ENCODE measurements at regions not wholly inside any gene's neighbourhood (a gene's known extent, or its start where the extent isn't known, plus 50 kb on each side); places are given as distances from the start of the nearest gene placed in this dataset.
A peak's percentile ranks its signal among the peaks of the same experiment; 100 is the strongest.

DNA sequence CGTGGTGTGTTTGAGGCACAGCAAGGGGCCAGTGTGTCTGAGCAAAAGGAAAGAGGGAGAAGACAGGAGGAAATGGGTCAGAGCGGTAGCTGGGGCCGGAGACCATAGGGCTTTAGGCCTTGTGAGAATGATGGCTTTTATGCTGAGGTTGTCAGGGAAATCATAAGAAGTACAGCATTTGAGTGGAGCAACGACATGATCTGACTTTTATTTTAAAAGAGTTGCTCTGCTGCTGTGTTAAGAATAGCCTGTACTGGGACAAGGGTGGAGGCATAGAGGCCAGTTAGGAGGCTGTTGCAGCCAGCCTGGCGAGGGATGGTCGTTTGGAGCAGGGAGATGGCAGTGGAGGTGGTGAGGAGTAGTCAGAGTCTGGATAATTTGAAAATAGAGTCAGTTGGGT, 174.3 kb downstream of the SNX10 start:
- no peak for DNase-seq (ENCODE audit: low read depth in 1 of 2, low spot score in 1 of 2)
- TF ChIP-seq JUND (IDR thresholded peaks at IDR 0.05; ENCODE audit: low read depth): no peak
- in situ Hi-C loops (cut with HindIII; ENCODE audit: low pct_unique_long_range_greater_than_20kb, low sequenced_read_pairs): no loop called here

DNA sequence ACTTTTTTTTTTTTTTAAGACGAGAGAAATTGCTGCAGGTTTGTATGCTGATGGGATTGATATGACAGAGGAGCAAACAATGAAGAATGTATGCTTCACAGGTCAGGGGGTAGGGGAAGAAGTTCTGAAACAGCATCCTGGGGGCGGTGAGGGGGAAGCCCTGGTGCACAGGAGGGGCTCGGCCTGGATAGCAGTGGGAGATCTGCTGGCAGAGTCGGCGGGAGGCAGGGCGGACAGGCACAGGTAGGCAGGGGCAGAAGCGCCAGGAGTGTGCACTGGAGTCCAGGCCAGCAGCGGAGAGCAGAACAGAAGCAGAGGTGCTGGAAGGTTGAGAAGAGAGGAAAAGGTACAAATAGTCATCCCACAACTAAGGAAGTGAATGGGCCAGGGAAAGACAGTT, 175.4 kb downstream of the SNX10 start:
- no peak for TF ChIP-seq JUND (IDR thresholded peaks at IDR 0.05; ENCODE audit: low read depth)
- in situ Hi-C loops (cut with HindIII; ENCODE audit: low pct_unique_long_range_greater_than_20kb, low sequenced_read_pairs): no loop called here

DNA sequence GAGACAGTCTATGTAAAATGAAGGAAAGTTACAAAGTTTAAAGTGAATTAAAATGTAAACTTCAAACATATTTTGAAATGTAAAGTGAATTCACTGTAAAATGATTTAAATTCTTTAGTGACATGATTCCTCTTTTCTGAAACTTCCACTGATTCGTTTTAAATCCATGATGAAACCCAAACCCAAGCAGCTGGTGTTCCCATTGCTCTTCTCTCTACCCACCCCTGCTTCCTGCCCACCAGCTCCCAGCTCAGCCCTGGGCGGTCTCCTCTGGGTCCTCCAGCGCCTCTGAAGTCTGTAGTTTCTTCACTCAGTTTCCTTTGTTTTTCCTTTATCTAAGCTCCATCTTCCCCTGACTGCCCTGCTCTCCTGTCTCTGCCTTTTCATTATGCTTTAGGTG, 175.9 kb downstream of the SNX10 start:
- in situ Hi-C loops (cut with HindIII; ENCODE audit: low pct_unique_long_range_greater_than_20kb, low sequenced_read_pairs): no loop called here
- TF ChIP-seq JUND (IDR thresholded peaks at IDR 0.05; ENCODE audit: low read depth): no peak
- no peak for DNase-seq (ENCODE audit: low read depth in 1 of 2, low spot score in 1 of 2)

More for the DNA sequence above, 175.4 kb downstream of the SNX10 start:
- peak in 1 of 2 experiments; percentile 66 for DNase-seq (ENCODE audit: low read depth in 1 of 2, low spot score in 1 of 2)

DNA sequence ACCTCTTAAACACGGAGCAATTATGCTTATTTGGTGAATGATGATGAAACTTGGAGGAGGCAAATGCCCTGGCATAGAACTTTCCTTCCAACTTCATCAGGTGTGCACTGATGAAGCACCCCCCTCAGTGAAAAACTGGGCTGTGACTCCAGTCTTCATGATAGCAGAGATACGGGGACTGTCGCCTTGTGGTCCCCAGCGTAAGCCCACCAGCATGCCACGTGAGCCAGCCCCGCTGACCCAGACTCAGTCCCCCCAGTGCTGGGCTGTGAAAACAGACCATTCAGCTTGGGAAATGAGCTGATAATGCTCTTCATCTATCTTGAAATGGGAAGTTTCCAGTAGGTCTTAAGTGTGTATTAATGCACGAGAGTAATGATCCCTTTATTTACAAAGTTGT, 177.0 kb downstream of the SNX10 start:
- in situ Hi-C loops (cut with HindIII; ENCODE audit: low pct_unique_long_range_greater_than_20kb, low sequenced_read_pairs): no loop called here

DNA sequence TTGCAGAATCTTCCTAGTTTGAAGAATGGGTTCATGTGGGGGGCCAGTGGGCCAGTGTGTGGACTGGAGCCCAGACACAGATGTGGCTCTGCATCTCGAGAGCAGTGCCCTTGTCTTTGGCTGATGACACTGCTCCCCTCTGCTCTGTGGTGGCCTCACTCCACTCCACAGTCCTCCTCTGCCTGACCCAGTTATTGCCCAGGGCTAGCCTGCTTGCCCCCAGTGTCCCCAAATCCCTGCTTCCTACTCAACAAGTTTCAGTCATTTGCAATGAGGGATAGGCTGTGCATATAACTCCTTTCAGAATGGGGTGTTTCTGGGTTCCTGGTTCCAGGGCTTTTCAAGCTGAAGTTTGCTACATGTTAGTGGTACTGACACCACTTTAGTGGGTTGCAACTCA, 177.5 kb downstream of the SNX10 start:
- in situ Hi-C loops (cut with HindIII; ENCODE audit: low pct_unique_long_range_greater_than_20kb, low sequenced_read_pairs): no loop called here
- no peak for DNase-seq (ENCODE audit: low read depth in 1 of 2, low spot score in 1 of 2)
- no peak for TF ChIP-seq JUND (IDR thresholded peaks at IDR 0.05; ENCODE audit: low read depth)

More for the DNA sequence above, 177.0 kb downstream of the SNX10 start:
- no peak for TF ChIP-seq JUND (IDR thresholded peaks at IDR 0.05; ENCODE audit: low read depth)
- no peak for DNase-seq (ENCODE audit: low read depth in 1 of 2, low spot score in 1 of 2)

DNA sequence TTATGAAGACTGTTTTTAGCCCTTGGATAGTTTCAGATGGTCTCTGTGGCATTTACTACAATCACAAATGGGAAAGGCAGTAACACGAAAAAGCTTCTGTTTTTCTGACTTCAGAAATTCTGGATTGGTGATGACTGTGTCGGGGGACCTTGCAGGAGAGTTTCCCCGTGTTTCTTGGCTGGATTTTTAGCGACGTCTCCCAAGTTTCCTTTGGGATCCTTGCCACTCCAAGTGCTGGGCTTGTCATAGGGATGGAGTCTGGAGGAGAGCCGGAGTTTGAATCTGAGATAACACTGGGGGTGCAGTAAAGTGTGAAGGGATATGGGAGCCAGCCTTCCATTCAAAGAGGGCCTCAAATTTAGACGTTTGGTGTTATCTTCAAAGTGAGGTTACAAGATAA, 179.0 kb downstream of the SNX10 start:
- DNase-seq (ENCODE audit: low read depth in 1 of 2, low spot score in 1 of 2): no peak
- no peak for TF ChIP-seq JUND (IDR thresholded peaks at IDR 0.05; ENCODE audit: low read depth)
- in situ Hi-C loops (cut with HindIII; ENCODE audit: low pct_unique_long_range_greater_than_20kb, low sequenced_read_pairs): no loop called here

DNA sequence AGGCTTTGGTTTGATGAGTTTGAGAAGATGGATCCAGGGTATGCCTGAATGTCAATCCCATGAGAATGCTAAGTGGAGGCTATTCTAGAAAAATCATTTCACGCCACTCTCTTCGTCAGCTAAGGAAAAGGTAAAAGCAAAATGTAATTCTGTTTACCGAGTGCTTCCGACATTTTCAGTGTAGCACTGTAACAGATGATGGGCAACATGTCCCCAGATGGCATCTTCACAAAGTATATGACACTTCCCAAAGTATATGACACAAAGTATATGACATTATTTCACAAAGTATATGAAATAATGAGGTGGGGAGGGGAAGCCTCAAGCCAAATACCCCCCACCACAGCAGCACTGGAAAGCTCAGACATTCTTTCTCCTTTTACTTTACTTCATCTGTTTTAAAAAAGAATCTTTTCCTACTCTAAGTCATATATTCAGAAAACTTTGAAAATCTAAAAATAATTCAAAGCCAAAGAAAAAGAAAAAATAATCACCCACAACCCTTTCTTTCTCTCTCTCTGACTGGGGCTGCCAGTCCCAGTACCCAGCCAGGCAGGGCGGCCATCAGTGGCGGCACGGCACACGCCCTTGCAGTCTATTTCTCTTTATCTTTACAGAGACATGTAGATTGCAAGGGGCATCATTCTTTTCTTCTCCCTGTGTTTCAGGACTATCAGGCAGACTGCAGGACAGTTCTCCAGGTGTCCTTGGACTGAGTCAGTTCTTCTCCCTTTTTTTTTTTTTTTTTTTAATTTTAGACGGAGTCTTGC, 179.8 kb downstream of the SNX10 start:
- in situ Hi-C loops (cut with HindIII; ENCODE audit: low pct_unique_long_range_greater_than_20kb, low sequenced_read_pairs): no loop called here
- DNase-seq (ENCODE audit: low read depth in 1 of 2, low spot score in 1 of 2): no peak
- no peak for TF ChIP-seq JUND (IDR thresholded peaks at IDR 0.05; ENCODE audit: low read depth)

DNA sequence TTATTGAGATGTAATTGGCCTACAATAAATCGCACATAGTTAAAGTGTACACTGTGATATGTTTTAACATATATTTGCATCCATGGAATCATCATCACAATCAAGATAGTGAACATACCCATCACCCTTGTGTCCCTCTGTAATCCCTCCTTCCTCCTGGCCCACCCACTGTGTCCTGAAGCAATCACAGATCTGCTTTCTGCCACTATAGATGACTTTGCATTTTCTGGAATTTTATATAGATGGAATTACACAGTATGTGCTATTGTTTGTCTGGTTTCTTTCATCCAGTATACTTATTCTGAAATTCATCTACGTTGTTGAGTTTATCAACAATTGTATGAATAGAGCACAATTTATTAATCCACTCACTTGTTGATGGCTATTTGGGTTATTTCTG, 181.3 kb downstream of the SNX10 start:
- in situ Hi-C loops (cut with HindIII; ENCODE audit: low pct_unique_long_range_greater_than_20kb, low sequenced_read_pairs): no loop called here
- TF ChIP-seq JUND (IDR thresholded peaks at IDR 0.05; ENCODE audit: low read depth): no peak
- no peak for DNase-seq (ENCODE audit: low read depth in 1 of 2, low spot score in 1 of 2)

DNA sequence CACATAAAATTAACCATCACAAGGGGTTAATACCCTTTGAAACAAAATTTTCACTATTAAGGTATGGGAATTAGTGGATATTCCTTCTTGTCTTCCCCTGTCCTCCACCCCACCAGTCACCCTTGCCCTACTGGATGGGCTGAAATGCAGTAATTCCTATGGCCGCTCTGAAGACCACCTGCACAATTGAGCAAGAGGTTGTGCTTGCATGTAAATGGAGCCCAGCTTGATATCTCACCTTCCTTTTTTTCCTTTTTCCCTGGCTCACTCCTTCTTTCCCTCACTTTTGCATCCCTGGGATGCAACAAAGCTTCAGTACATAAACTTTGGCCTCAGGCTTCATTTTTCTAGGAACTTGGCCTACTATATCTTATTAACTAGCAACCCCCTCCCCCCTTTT, 184.6 kb downstream of the SNX10 start:
- no peak for TF ChIP-seq JUND (IDR thresholded peaks at IDR 0.05; ENCODE audit: low read depth)
- in situ Hi-C loops (cut with HindIII; ENCODE audit: low pct_unique_long_range_greater_than_20kb, low sequenced_read_pairs): no loop called here
- DNase-seq (ENCODE audit: low read depth in 1 of 2, low spot score in 1 of 2): no peak

DNA sequence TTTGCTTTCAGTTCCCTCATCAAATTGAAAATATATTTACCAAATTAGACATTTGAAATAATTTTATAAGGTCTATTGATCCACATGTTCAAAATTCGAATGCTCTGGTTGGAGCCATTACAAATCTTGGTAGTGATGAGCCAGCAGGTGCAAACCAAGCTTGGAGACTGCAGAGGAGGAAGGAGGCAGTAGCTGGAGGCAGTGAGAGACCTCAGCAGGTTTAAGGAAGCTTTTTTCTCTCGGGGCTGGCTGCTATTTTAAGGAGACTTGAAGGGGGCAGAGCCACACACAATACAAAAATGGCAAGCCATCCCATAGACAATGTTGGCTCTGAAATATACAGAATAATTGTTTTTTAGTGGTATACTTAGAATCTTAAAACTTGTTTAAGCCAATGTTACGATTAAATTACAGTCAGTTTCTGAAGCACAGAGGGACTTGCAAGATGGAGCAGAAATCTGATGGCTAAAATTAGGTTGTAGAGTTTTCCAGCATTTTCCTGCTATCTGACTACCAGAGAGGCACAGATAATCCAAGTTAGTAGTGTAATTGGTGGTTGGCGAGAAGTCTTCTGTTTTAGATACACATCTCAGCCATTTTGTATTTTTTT, 185.8 kb downstream of the SNX10 start:
- no peak for DNase-seq (ENCODE audit: low read depth in 1 of 2, low spot score in 1 of 2)
- no peak for TF ChIP-seq JUND (IDR thresholded peaks at IDR 0.05; ENCODE audit: low read depth)
- in situ Hi-C loops (cut with HindIII; ENCODE audit: low pct_unique_long_range_greater_than_20kb, low sequenced_read_pairs): no loop called here

DNA sequence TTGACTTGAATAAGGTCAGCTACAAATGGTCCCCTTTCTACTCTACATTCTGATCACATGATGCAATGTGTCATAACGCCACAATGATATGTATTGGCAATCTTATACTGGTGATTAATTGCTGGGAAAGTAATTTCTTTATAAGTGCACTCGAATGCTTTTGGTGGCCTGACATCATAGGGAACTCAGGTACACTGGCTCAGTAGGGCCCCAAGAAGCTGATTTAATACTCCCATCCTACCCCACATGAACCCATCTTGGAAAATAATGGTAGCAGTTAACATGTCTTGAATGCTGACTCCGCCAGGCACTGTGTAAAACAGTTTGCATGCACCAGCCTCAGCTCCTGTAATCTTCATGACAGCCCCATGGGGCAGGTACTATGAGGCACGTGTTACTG, 186.9 kb downstream of the SNX10 start:
- no peak for DNase-seq (ENCODE audit: low read depth in 1 of 2, low spot score in 1 of 2)
- in situ Hi-C loops (cut with HindIII; ENCODE audit: low pct_unique_long_range_greater_than_20kb, low sequenced_read_pairs): no loop called here
- TF ChIP-seq JUND (IDR thresholded peaks at IDR 0.05; ENCODE audit: low read depth): no peak

DNA sequence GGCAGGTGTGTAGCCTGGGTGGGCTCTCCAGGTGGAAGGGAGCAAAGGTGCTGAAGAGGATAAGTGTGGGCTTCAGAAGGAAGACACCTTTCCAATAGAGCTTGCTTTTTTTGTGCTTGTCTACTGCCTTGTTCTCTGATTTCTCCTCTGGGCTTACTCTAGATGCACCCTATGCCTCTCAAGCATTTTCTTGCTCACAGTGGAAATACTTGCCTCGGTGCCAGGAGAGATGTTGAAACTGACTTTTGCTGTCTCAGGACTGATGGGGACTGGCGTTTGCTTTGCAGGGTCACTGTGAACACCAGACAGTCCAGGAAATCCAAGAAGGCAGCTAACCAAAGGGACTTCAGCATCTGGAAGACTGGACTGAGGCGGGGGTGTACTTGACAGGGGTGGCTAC, 187.9 kb downstream of the SNX10 start:
- TF ChIP-seq JUND (IDR thresholded peaks at IDR 0.05; ENCODE audit: low read depth): no peak
- in situ Hi-C loops (cut with HindIII; ENCODE audit: low pct_unique_long_range_greater_than_20kb, low sequenced_read_pairs): no loop called here
- DNase-seq (ENCODE audit: low read depth in 1 of 2, low spot score in 1 of 2): no peak

DNA sequence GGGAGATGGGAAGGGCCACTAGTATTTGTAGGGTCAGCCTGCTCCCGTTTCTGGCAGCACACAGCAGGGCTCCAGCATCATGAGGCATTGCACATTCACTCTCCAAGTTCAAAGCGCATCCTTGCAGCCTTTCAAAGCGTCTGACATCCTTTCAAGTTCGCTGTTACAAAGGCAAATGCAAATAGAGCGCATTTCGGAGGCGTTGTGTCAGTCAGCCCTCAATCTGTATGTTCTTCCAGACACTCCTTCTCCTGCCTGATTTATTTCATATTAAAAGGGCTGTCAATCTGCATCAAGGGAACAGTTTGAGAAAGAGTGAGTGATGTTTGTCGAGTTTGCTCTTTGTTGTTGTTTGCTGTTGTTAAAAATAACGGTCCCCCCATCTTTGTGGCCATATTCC, 188.5 kb downstream of the SNX10 start:
- in situ Hi-C loops (cut with HindIII; ENCODE audit: low pct_unique_long_range_greater_than_20kb, low sequenced_read_pairs): no loop called here
- no peak for DNase-seq (ENCODE audit: low read depth in 1 of 2, low spot score in 1 of 2)
- TF ChIP-seq JUND (IDR thresholded peaks at IDR 0.05; ENCODE audit: low read depth): no peak

DNA sequence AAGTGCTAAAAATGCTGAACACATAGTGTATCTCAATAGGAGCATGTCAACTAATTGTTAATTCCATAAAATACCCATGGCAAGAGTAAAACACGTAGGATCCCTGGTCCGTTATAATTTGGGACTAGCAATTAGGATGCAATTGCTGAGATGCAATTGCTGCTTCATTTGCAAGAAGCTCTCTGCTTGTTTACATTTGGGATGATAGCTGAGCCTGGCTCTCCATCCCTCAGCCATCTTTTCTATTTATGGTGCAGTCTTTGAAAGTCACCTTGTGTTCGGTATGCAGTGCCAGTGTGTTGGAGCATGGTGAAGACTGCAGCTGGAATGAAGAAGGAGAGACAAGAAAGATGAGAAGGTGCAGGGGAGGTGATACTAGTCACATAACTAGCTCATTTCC, 191.3 kb downstream of the SNX10 start:
- TF ChIP-seq JUND (IDR thresholded peaks at IDR 0.05; ENCODE audit: low read depth): no peak
- no peak for DNase-seq (ENCODE audit: low read depth in 1 of 2, low spot score in 1 of 2)
- in situ Hi-C loops (cut with HindIII; ENCODE audit: low pct_unique_long_range_greater_than_20kb, low sequenced_read_pairs): no loop called here
